GM10248 (cell line): ENCODE measurements at regions not wholly inside any gene's neighbourhood (a gene's known extent, or its start where the extent isn't known, plus 50 kb on each side); places are given as distances from the start of the nearest gene placed in this dataset.
"Not testable (repeated sequence)": the region's sequence is repeated elsewhere in the genome, so short reads cannot be mapped to it uniquely, and the experiment has no call there.

Experiments used
- CTCF ChIA-PET: fragments of 300-600 bp; sonication (Branson Sonifier 250); formaldehyde crosslinking; extraction: SDS; loops from one replicate; lab custom pipeline; 2021; ENCODE audit warnings: antibody characterized with exemption; lab: Yijun Ruan, JAX
- POLR2A ChIA-PET: fragments of 350-650 bp; sonication (Branson Sonifier 250); formaldehyde crosslinking; extraction: SDS; loops from one replicate; lab custom pipeline; 2020; ENCODE audit warnings: antibody characterized with exemption; lab: Yijun Ruan, JAX
- DNase-seq: peaks from one replicate; pipeline ENCODE4 v3.0.0; 2012; ENCODE audit errors: extremely low spot score
- TF ChIP-seq, protein P1 (sequence below): IDR thresholded peaks from 2 replicates; pipeline ENCODE4 v1.5.1; 2012; ENCODE audit warnings: mild to moderate bottlenecking, low read depth; ENCODE audit errors: extremely low read depth, missing control alignments, control extremely low read depth

- DNase-seq: no peak
- CTCF ChIA-PET: interaction anchor here (1.4 kb wide), 1 partner anchor 326 kb away, joined by 3 read pairs; no protein-coding TSS in a partner anchor
- POLR2A ChIA-PET: no interaction called here
- TF ChIP-seq, protein P1, sequence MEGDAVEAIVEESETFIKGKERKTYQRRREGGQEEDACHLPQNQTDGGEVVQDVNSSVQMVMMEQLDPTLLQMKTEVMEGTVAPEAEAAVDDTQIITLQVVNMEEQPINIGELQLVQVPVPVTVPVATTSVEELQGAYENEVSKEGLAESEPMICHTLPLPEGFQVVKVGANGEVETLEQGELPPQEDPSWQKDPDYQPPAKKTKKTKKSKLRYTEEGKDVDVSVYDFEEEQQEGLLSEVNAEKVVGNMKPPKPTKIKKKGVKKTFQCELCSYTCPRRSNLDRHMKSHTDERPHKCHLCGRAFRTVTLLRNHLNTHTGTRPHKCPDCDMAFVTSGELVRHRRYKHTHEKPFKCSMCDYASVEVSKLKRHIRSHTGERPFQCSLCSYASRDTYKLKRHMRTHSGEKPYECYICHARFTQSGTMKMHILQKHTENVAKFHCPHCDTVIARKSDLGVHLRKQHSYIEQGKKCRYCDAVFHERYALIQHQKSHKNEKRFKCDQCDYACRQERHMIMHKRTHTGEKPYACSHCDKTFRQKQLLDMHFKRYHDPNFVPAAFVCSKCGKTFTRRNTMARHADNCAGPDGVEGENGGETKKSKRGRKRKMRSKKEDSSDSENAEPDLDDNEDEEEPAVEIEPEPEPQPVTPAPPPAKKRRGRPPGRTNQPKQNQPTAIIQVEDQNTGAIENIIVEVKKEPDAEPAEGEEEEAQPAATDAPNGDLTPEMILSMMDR: no peak
Measured at GRCh38 chr9:135409286-135410200, 70.0 kb upstream of the PPP1R26 start.

DNA sequence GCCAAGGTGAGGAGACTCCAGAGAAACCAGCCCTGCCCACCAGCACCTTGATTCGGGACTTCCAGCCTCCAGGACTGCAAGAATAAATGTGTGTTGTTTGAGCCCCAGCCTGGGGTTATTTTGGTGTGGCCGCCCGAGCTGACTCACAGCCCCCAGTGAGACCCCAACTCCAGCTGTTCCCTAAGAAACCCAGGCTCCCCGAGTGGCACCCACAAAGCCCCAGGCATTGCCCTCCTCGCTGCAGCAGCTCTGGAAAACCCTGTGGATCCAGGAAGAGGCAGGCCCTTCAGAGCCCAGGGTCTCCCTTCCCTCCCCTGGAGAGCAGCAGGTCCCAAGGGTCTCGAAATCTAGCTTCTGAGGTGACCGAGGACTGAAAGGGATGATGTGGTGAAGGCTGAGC is 69.2 kb upstream of the PPP1R26 start:
- no peak for DNase-seq
- POLR2A ChIA-PET: no interaction called here
- CTCF ChIA-PET: interaction anchor here (1.4 kb wide), 1 partner anchor 327 kb away, joined by 3 read pairs; no protein-coding TSS in a partner anchor
- TF ChIP-seq, protein P1: no peak

GRCh38 chr9:135410831-135411473 is 68.6 kb upstream of the PPP1R26 start:
- no peak for DNase-seq
- POLR2A ChIA-PET: no interaction called here
- CTCF ChIA-PET: interaction anchor here (1.4 to 2.5 kb wide), 2 partner anchors 325 to 327 kb away, joined by 3 to 14 read pairs; partner anchors contain the start of gene OLFM1
- TF ChIP-seq, protein P1: no peak

DNA sequence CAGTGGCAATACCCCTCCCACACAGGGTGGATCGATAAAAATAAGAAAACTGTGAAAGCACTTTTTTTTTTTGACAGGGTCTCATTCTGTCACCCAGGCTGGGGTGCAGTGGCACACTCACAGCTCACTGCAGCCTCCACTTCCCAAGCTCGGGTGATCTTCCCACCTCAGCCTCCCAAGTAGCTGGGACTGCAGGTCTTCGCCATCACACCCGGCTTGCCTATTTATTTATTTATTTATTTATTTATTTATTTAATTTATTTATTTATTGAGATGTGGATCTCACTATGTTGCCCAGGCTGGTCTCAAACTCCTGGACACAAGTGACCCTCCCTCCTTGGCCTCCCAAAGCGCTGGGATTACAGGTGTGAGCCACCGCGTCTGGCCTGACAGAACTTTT is 68.0 kb upstream of the PPP1R26 start:
- CTCF ChIA-PET: interaction anchor here (2.5 kb wide), 1 partner anchor 325 kb away, joined by 14 read pairs; the partner anchor contains the start of gene OLFM1
- POLR2A ChIA-PET, DNase-seq: not testable (repeated sequence)

GRCh38 chr9:135412315-135413085 is 67.1 kb upstream of the PPP1R26 start:
- DNase-seq: peak; percentile 89
- TF ChIP-seq, protein P1: peak; percentile 98
- CTCF ChIA-PET: interaction anchor here (0.9 to 2.5 kb wide), 10 partner anchors 11 to 757 kb away, joined by 3 to 14 read pairs (median 4); partner anchors contain the start of gene OLFM1
- POLR2A ChIA-PET: not testable (repeated sequence)

GRCh38 chr9:135413086-135413375 is 66.6 kb upstream of the PPP1R26 start:
- TF ChIP-seq, protein P1: no peak
- DNase-seq: no peak
- CTCF ChIA-PET: interaction anchor here (0.7 to 2.5 kb wide), 11 partner anchors 11 to 757 kb away, joined by 3 to 14 read pairs (median 3); partner anchors contain the start of gene OLFM1
- POLR2A ChIA-PET: no interaction called here
